Muscle of arm (tissue), 1 donor: ENCODE measurements at regions not wholly inside any gene's neighbourhood (a gene's known extent, or its start where the extent isn't known, plus 50 kb on each side); places are given as distances from the start of the nearest gene placed in this dataset.

Experiments
- DNase-seq: peaks from one replicate; pipeline ENCODE4 v3.0.0-alpha.2; 2013

DNA sequence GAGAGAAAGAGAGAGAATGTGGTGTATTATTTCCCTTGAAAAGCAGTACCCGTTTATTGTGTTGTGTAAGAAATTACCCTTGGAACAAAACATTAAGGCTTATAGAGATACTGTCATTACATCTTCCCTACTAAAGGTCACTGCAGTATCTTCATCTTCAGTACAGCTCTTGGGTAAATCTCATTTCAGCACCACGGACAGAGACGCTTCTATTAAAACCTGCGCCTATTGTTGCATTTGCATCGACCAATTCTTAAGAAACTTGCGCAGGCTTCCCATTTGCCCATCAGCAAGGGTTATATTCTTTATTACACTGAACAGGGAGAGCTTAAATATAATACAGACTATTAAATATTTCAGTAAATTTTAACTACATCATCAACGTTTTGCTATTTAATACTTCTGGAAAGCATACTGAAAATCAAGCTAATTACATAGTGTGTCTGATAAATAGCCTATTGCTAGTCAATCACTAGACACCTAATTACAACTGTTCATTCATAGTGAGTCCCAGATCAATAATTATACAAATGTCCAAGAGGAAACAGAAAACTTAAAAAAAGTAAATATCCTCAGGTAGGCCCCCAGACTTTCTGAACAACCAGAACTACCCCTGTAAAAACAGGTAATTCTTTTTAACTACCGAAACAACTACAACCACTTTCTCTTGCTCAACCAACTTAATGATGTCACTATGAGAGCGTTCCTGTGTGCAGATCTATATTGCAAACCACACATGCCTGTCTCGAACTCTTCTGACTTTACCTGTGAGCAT lies 350.6 kb downstream of the LIG4 start:
- peak; percentile 67 for DNase-seq

DNA sequence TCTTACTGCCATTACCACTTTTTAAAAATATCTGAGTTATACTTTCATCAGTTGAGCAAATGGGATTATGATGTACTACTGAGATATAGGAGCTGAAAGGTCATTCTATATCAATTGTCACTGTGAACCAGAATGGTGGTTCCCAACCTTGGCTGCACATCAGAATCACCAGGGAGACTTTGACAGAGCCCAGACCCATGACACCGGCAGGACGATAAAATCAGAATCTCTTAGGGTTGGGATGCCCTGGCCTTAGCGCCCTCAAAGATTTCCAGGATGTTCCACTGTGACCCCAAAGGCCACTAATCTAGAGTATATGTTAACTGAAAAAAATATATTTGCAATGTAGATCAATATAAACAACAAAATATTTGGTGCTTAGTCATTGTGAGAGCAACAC lies 355.1 kb downstream of the LIG4 start:
- no peak for DNase-seq

DNA sequence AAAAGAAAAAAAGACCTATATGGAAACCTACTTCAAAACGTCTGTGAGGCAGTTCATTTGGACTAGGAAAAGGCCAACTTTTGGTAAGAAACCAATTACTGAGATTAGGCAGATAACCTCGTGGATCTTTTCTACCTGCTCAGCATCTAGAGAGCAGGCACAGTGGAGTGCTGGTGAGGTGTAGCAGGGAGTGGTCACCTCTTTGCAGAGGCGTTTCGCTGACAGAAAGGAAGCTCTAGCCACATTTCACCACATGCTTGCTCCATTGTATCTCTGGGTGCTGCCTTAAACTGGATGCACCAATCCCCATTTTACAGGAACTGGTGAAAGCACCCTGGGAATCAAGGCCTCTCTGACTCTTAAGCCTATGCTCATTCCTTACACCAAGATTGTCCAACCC lies 360.5 kb downstream of the LIG4 start:
- DNase-seq = no peak

DNA sequence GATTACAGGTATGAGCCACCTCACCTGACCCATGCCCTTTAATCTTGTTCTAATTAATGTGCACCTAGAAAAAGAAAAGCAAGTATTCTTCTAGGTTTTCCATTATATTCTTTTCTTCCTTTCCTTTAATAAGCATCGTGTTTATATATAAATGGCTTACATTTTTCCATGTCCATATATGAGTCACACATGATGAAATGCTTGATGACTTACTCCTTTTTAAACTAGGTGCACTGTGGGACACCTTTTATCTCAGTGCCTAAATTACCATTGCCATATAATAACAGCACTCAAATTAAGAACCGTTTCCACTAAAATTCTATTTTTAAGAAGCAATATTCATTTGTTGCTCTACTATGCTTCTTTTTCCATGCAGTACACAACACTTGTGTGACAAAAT lies 363.3 kb downstream of the LIG4 start:
- DNase-seq = no peak

DNA sequence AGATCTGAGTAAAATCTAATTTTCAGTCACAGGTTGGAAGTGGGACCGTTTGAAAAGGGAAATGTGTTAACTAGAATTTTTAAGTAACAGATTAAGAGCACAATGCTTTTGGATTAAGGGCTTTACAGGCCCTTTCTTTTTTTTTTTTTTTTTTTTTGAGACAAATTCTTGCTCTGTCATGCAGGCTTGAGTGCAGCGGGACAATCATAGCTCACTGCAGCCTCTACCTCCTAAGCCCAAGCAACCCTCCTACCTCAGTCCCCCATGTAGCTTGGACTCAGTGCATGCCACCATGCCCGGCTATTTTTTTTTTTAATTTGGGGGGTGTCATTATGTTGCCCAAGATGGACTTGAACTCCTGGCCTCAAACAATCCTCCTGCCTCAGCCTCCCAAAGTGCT lies 363.7 kb downstream of the LIG4 start:
- no peak for DNase-seq

DNA sequence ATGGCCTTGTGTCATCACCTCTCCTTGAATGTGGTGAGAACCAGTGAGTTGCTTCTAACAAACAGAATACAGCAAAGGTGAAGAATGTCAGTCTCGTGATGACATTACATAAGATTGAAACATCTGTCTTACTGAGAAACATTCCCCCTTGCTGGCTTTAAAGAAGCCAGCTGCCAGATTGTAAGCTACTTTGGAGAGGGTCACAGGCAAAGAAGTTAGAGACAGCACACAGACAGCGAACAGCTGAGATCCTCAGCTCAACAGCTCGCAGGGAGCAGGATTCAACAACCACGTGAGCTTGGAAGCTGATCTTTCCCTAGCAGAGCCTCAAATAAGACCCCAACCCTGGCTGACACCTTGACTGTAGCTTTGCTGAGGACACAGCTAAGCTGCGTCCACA lies 367.9 kb downstream of the LIG4 start:
- no peak for DNase-seq

DNA sequence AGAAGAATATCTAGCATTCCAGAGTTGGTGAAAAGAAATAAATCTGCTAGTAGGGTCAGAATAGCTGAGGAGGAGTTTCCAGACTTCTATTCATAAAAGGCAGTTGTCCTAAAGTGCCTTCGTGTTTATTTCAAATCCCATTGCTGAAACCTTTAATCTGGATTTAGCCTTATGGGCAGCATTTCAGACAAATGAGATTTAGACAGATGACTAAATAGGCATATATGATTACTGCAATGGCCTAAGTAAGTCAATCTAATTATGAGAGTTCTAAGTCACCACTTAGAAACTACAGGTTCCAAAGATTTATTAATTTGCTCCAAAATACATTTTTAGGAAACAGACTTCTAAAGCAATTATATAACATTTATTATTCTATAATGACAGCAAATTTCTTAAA lies 368.7 kb downstream of the LIG4 start:
- DNase-seq = no peak

DNA sequence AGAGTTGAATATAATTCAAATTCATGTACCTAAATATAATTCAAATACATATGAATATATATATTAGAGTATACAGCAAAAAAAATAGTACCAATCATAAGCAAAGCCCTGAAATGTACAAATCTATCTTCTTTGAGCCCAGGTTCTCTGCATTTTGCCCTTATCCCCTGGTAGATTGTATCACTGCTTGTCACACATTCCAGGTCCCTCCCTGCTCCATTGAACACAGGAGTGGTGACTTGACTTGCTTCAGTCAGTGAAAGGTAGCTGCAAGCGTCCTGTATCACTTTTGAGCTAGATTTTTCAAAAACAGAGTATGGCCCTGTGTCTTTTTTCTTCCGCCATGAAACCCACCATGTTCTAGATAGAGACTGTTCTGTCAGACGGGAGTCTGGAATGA lies 369.4 kb downstream of the LIG4 start:
- DNase-seq = no peak

DNA sequence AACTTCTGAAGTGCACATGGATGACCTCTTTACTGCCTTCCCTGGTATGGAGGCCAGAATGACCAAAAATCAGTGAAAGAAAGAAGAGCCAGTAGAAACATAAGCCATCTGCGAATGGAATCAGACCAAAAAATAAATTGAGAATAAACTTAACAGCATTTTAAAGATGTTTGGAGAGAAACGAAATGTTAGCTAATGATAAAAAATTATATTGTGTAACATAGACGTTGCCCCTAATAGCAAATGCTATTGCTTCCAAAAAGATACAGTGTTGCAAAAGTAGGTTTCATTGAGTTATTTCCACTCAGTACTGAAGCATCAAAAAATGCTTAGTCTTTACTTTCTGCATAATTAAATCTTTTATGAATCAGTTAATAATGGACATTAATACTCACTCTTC lies 371.7 kb downstream of the LIG4 start:
- DNase-seq = no peak

DNA sequence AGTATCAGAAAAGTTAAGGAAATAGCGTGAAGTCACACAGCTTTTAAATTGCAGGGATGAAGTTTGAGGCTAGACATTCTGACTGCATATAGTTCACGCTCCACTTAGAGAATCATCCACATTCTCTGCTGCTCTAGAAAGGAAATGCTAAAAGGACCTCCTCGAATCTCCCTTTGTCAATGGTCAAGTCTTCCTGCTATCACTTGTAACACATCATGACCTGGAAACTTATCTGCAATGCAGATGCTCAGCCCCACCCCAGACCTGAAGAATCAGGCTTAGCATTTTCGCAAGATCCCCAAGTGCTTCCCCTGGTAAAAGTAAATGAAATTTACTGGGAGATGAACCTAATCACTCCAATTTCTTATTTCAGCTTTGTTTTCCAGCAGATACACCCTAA lies 372.1 kb downstream of the LIG4 start:
- no peak for DNase-seq

DNA sequence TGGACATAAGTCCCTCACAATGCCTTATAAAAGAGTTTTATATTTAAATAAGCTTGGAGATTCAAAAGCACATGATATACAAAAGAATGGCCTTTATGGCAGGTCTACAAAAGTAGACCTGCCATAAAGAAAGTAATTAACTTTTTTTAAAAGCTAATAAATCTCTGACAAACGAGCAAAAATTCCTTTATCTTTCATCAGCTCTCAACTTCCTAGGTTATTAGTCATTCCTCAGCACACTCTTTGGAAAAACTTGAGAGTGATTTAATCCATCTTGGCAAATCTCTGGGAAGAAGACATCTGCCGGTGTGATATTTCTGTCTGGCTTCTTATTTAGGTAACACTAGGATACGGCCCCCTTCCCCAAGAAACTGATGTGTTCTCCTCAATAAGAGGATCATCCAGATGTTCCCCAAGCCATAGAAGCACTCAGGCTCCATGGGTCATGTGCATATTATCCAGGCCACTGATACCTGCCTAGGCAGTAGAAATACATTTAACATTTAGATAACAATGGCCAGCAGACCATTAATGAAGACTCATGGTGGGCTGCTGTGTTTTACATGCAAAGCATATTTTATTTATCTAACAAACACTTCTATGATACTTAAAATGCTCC lies 372.7 kb downstream of the LIG4 start:
- DNase-seq = no peak

DNA sequence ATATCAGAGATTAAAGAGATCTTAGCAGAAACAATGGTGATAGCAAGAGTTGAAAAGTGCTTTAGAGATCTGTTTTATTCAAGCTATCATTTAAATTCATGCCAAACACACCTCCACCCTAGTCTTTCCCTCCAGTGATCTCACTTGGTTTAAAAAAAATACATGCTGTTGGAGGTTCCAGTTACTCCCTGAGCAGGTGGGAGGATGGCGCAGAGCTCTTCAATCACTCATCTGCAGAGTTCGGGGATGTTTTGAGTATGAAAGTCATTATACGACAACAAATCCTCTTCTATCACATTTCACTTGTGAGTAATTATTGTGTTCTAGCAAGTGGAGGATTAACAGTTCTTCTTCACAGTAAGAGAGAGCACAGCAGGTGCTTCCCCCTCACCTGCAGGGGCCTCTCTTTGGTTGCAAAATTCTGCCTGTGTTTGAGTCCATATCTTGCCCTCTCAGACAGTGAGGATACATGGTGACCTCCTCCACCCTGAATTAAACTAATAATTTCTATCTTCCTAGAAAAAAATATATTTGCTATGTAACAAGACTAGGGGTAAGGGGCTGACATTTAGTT lies 376.7 kb downstream of the LIG4 start:
- no peak for DNase-seq

DNA sequence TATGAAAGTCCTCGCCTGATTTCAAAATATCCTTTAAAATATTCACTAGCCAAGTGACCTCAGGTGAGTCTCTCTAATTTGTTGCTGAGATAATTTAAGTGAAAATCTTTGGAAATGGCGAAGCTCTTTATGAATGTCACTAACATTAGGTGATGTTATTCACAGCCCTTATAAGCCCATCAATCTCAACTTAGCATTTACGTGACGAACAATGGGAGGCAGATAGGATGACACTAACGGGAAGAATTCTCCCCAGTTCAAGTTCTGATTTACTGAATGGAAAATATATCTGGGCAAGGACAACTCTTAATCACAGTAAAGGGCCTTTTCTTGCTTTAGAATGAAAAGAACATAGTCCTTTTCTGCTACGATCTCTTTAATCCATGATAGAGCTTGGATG lies 378.7 kb downstream of the LIG4 start:
- no peak for DNase-seq

DNA sequence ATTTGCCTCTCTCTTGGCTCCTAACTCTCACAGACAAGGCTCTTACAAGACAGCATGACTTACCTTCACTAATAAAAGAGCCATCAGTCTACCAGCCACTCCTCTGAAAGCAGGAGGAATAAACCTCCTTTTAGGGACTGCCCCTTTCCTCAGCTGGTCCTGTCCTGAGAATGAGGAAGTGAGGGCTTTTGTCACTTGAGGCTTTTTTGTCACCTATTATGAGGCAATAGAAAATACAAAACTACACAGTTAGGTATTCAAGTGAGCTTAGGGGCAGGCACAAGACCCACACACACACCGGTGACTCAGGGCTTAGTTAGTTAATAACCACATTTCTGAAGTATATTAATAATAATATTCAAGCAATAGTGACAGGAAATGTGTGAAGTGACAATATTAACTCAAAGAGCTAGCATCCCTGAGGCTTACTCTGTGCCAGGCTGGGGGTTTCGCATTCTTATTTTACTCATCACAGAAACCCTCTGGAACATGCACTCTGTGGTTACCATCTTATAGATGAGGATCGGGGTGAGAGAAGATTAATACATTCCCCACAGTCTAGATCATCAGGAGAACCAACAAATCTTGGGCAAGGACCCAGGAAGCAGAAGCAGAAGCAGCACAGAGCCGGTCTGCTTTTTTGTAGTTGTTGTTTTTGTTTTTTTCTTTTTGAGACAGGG lies 379.9 kb downstream of the LIG4 start:
- no peak for DNase-seq

DNA sequence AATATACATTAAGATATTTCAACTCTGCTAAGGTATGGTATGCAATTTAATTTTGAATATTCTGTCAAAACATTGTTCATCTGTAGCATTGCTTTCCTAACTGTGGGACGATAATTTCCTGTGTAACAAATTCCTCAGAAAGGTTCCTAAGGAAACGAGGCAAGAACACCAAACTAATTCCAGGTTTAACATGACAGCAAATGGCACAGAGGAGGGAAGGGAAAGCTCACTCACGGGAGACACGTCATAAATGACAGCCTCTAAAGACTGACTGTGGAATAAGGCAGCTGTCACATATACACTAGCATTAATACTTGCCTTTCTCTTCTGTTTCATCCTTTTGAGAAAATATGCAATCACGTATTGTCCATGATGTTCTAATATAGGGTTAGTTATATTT lies 380.6 kb downstream of the LIG4 start:
- DNase-seq = no peak

DNA sequence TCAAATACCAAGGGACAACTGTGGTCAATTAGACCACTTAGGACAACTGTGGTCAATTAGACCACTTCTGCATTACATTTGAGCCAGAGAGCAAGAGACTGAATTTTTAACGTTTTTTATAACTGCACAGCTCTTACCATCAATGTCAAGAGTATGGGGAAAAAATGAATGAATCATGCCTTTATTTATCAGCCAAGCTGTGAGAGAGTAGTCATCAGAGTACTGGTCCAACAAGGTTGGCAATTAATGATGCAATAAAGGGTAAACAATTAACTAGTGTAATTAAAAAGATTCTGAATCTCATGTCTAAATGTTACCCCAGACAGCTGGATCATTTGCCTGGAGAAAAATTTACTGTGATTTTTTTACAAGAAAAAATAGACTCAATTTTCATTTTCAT lies 381.1 kb downstream of the LIG4 start:
- no peak for DNase-seq

DNA sequence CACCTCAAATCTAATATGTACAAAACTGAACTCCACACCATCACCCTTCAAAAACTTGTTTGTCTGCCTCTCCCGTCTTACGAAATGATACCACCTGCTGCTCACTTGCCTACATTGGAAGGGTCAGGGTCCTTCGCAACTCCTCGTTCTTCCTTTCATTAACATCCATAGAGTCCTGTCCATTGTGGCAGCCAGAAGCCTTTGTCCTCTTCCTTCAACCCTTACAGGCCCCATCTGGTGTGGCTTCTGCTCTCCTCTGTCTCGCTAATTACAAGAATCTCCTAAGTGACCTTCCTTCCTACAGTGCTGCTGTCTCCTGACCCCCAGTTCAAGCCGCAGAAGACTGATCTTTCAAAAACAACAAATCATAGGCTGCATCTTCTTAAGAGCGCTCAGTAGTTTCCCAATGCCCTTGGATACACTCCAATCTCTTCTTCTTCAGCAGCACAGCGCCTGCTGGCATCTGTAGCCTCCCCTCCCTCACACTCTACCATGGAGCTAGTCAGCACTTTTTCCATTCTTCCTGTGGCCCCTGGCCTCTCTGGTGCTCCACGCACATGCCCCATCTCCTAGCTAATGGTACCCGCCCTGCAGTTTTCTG lies 382.7 kb downstream of the LIG4 start:
- DNase-seq = no peak

DNA sequence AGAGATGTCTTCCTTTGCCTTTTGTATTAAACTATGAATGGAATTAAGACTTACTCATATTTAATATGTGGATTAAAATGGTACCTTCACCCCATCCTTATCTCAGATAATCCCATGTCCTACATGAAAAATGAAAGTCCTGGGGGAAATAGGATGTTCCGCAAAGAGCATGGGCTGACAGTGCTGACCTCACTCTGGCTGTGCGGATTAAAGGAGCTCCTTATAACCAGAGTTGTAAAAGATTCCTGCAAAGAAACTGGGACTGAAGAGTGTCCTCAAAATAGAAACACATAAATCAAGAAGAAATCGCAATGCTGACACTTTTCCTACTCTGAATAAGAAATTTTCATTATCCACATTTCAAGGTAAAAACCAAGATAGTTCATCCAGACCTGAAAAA lies 384.5 kb downstream of the LIG4 start:
- no peak for DNase-seq

DNA sequence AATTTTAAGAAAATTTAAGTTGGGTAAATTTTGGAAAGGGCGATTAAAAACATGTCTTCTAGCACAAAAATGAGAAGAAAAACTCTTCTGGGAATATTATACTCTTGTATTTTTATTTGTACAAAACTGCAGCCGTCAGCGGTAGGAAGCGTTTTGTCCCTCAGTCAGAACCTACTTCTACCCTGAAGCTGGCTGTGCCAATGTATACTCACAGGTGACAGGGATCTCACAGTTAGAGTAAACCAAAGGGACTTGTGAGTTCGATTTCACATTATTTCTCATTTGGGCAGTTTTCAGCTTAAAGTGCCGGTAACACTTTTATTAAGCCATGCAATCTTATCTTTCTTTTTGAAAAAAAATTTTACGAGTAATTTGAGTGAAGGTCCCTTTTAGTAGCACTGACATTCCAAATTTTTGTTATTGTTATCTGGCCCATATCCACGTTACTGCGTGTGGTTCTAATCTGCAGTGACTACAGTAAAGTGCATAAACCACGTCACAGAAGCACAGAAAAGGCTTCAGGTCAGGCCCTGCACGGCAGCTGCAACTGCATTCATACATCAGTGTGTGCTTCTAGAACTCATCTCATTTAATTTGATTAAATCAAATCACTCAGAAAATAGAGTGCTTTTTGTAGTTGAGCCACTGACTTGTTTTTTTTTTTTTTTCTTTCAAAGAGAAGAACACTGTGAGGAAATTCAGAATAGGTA lies 387.3 kb downstream of the LIG4 start:
- DNase-seq = no peak

DNA sequence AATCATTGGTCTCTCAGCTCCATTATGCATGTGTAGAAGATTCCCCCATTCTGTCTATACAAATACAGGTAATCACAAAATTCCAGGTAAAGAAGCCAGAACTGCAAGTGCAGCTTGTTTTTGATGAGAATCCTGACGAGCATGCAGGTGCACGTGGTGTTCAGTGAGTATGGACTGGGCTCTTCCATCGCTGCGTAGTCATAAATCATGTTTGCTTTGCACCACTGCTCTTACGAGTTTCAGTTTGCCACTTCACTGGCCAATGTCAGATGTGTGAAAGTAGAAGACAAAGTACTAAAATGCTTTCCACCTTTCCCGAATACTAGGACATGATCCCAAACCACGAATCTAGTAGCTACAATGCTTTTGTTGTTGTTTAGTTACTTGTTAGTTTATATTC lies 390.7 kb downstream of the LIG4 start:
- no peak for DNase-seq

DNA sequence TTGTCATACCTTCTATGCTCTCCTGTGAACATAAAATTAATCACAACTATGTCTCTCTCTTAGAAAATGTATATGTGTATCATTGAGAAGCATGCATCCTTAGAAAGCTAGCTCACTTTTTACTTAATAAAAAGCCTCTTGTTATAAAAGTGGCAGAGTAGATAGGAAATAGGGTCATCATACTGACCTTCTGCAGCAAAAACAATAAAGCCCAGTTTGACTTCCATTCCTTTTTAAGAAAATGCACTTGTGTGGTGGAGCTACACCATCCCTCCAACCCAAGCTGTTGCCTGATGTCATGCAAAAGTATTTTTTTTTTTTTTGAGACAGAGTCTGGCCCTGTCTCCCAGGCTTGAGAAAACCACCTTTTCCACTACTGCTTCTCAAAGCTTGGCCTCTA lies 393.3 kb downstream of the LIG4 start:
- no peak for DNase-seq

DNA sequence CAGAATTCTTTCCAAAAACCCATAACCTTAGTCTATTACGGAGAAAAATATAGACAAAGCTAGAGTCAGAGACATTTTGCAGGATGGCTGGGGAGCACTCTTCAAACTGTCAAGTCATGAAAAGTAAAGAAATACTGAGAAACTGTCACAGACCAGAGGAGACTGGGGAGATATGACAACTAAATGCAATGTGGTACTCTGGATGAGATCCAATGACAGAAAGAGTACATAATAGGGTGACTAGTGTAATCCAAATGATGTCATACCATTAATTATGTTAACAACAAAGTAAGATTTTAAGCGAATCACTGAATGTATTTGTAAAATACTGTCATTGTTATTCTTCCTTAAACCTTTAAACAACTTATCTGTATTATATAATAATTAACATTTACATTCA lies 393.8 kb downstream of the LIG4 start:
- no peak for DNase-seq
